SU-DHL-6 (cell line): ENCODE measurements at regions not wholly inside any gene's neighbourhood (a gene's known extent, or its start where the extent isn't known, plus 50 kb on each side); places are given as distances from the start of the nearest gene placed in this dataset.

Experiments
- EZH2phosphoT487 ChIP-seq: fragments of 200-600 bp; sonication (generic), shearing (Covaris generic); conservative IDR thresholded peaks from 2 replicates; pipeline ENCODE4 v1.6.1; 2018; ENCODE audit warnings: mild to moderate bottlenecking, antibody characterized with exemption, low read length, moderate library complexity, mixed read lengths
- TF ChIP-seq, protein P1 (sequence below): fragments of 200-600 bp; sonication (generic); IDR thresholded peaks from one replicate; pipeline ENCODE4 v1.5.1; 2017; ENCODE audit warnings: antibody characterized with exemption, mild to moderate bottlenecking, low read length, moderate library complexity; ENCODE audit not compliant: insufficient read depth, poor library complexity, severe bottlenecking

DNA sequence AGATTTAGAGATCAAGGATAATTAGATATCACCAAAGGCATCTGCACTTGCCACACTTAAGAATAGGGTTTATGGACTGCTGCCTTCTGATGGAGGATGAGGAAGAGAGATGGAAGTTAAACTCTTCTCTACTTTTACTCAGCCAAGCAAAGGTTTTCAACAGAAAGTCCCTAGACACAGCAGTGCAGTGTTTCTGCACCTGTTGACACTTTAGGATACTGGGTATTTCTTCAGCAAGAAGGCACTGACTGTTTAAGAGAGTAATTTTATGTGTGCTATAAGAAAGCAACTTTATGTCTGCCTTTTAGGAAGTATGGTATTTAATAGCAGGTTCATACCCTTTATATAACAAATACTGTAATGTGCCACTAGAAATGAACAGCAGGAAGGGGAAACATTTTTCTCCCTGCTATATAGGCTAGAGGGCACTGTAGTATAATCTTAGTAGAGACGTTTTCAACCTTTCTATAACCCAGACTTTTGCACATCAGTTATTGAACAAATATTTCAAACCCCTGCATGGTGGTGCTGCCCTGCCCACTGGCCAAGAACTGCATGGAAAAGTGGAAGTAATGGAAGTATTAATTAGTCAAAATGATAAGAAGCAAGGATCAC lies 225.0 kb upstream of the GRIP1 start:
- TF ChIP-seq, protein P1, sequence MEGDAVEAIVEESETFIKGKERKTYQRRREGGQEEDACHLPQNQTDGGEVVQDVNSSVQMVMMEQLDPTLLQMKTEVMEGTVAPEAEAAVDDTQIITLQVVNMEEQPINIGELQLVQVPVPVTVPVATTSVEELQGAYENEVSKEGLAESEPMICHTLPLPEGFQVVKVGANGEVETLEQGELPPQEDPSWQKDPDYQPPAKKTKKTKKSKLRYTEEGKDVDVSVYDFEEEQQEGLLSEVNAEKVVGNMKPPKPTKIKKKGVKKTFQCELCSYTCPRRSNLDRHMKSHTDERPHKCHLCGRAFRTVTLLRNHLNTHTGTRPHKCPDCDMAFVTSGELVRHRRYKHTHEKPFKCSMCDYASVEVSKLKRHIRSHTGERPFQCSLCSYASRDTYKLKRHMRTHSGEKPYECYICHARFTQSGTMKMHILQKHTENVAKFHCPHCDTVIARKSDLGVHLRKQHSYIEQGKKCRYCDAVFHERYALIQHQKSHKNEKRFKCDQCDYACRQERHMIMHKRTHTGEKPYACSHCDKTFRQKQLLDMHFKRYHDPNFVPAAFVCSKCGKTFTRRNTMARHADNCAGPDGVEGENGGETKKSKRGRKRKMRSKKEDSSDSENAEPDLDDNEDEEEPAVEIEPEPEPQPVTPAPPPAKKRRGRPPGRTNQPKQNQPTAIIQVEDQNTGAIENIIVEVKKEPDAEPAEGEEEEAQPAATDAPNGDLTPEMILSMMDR: no peak
- TF ChIP-seq EZH2phosphoT487: no peak
